Neural crest cell (in vitro differentiated cells): ENCODE measurements at regions not wholly inside any gene's neighbourhood (a gene's known extent, or its start where the extent isn't known, plus 50 kb on each side); places are given as distances from the start of the nearest gene placed in this dataset.

Experiments
- DNase-seq: peaks from one replicate; pipeline ENCODE4 v3.0.0; 2021; ENCODE audit warnings: low read depth, mixed read lengths, low spot score
- H3K27ac Mint-ChIP-seq: one replicate; pipeline ENCODE4 v1.8.0; 2021; ENCODE audit warnings: mild to moderate bottlenecking, mixed read lengths; ENCODE audit not compliant: unreplicated experiment
- H3K27me3 Mint-ChIP-seq: 2 replicates; pipeline ENCODE4 v1.8.0; 2021; ENCODE audit warnings: low read depth, mild to moderate bottlenecking, mixed read lengths
- H3K36me3 Mint-ChIP-seq: 2 replicates; pipeline ENCODE4 v1.8.0; 2021; ENCODE audit warnings: low read depth, mild to moderate bottlenecking, mixed read lengths
- H3K4me1 Mint-ChIP-seq: 2 replicates; pipeline ENCODE4 v1.8.0; 2021; ENCODE audit warnings: mixed read lengths
- H3K4me3 Mint-ChIP-seq: one replicate; pipeline ENCODE4 v1.8.0; 2021; ENCODE audit warnings: mild to moderate bottlenecking, mixed read lengths
- H3K9me3 Mint-ChIP-seq: 2 replicates; pipeline ENCODE4 v1.8.0; 2021; ENCODE audit warnings: mixed read lengths
- CTCF ChIP-seq: fragments of 200-600 bp; sonication (generic); conservative IDR thresholded peaks from 2 replicates; pipeline ENCODE4 v1.5.0; 2021; ENCODE audit warnings: antibody characterized with exemption, mild to moderate bottlenecking

- Mint-ChIP-seq H3K36me3 (no peaks in the 10 kb centered on the region), H3K9me3 (no peaks in the 10 kb centered on the region), H3K4me3 (peak overlapping the region; percentile 84), H3K27ac (no peak overlapping the region), H3K27me3 (peaks cover 56% of the 10 kb centered on the region), H3K4me1 (peaks cover 18% of the 10 kb centered on the region)
- DNase-seq = no peak
- no peak for TF ChIP-seq CTCF
Measured at GRCh38 chr3:11720917-11721411, 77.2 kb upstream of the VGLL4 start.

GRCh38 chr3:11720304-11720898 lies 76.7 kb upstream of the VGLL4 start:
- Mint-ChIP-seq H3K4me1 (peaks cover 18% of the 10 kb centered on the region), H3K4me3 (peak overlapping the region; percentile 84), H3K27me3 (peaks cover 50% of the 10 kb centered on the region), H3K27ac (no peak overlapping the region), H3K36me3 (no peaks in the 10 kb centered on the region), H3K9me3 (no peaks in the 10 kb centered on the region)
- peak; percentile 16 for DNase-seq
- no peak for TF ChIP-seq CTCF

- peak; percentile 46 for DNase-seq
- Mint-ChIP-seq H3K27ac (no peak overlapping the region), H3K4me1 (peaks cover 18% of the 10 kb centered on the region), H3K27me3 (peaks cover 43% of the 10 kb centered on the region), H3K36me3 (no peaks in the 10 kb centered on the region), H3K4me3 (peak overlapping the region; percentile 69), H3K9me3 (no peaks in the 10 kb centered on the region)
- no peak for TF ChIP-seq CTCF
Measured at GRCh38 chr3:11719406-11720303, 75.9 kb upstream of the VGLL4 start.

GRCh38 chr3:11718637-11719405 lies 75.1 kb upstream of the VGLL4 start:
- no peak for TF ChIP-seq CTCF
- H3K27ac Mint-ChIP-seq = no peak overlapping the region
- H3K4me1 Mint-ChIP-seq = peaks cover 18% of the 10 kb centered on the region
- H3K36me3 Mint-ChIP-seq = no peaks in the 10 kb centered on the region
- H3K4me3 Mint-ChIP-seq = peak overlapping the region; percentile 97
- no peaks in the 10 kb centered on the region for H3K9me3 Mint-ChIP-seq
- H3K27me3 Mint-ChIP-seq = peaks cover 38% of the 10 kb centered on the region
- peak; percentile 21 for DNase-seq
